Keratinocyte (primary cell): ENCODE measurements at regions not wholly inside any gene's neighbourhood (a gene's known extent, or its start where the extent isn't known, plus 50 kb on each side); places are given as distances from the start of the nearest gene placed in this dataset.

Source experiments
- CTCF ChIP-seq, 3 experiments: IDR thresholded peaks in 1 of 3; conservative IDR thresholded peaks in 1 of 3; optimal IDR thresholded peaks in 1 of 3; 2 replicates in 2 of 3; 3 replicates in 1 of 3; pipeline versions ENCODE3 to v1.5.1; 2011; ENCODE audit warnings: low read length in 3 of 3, mild to moderate bottlenecking in 3 of 3, moderate library complexity in 2 of 3, control low read depth in 1 of 3, inconsistent platforms in 1 of 3; ENCODE audit not compliant: insufficient read depth in 2 of 3; ENCODE audit errors: extremely low read depth in 1 of 3
- EZH2 ChIP-seq: IDR thresholded peaks from one replicate; pipeline ENCODE4 v1.6.1; 2012; ENCODE audit warnings: inconsistent platforms, mild to moderate bottlenecking, low read length, moderate library complexity

DNA sequence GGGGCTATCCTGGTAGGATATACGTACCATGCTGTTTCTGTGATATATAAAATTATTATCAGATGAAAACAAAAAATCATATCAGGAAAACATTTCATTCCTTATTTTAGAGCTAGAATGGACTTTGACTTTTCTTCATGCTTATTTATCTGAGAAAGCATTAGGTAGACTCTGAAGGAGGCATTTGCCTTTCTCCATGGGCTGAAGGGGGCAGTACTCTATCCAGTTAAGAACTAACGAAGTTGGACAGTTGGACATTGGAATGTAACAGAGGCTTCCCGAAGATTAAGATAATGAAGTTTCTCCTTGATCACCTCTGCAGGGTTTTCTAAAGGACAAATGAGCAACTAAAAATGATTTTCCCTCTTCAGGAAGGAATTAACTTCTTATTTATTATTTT lies 233.9 kb downstream of the SAMD5 start:
- TF ChIP-seq CTCF (optimal IDR thresholded peaks at IDR 0.05 in 1 of 3, IDR thresholded peaks at IDR 0.05 in 1 of 3, conservative IDR thresholded peaks at IDR 0.05 in 1 of 3; ENCODE audit: extremely low read depth in 1 of 3, insufficient read depth in 2 of 3, low read length in 3 of 3): no peak
- TF ChIP-seq EZH2: no peak
